HL-60 (cell line): ENCODE measurements at regions not wholly inside any gene's neighbourhood (a gene's known extent, or its start where the extent isn't known, plus 50 kb on each side); places are given as distances from the start of the nearest gene placed in this dataset.

Source experiments
- DNase-seq, 2 experiments: peaks; one replicate each; pipeline ENCODE4 v3.0.0-alpha.2; 2010 to 2020; ENCODE audit warnings: low read depth in 1 of 2, low spot score in 1 of 2
- H3K27ac ChIP-seq: fragments of 250-450 bp; sonication (Bioruptor Pico); replicated peaks from 2 replicates; pipeline ENCODE4 v1.5.1; 2020; ENCODE audit warnings: mild to moderate bottlenecking, moderate library complexity
- H3K27me3 ChIP-seq: fragments of 250-450 bp; sonication (Bioruptor Pico); 2 replicates; pipeline ENCODE4 v1.5.1; 2021; ENCODE audit warnings: mild to moderate bottlenecking, moderate library complexity; ENCODE audit not compliant: insufficient read depth, poor library complexity, severe bottlenecking
- H3K4me3 ChIP-seq: replicated peaks from 2 replicates; pipeline ENCODE4 v1.5.1; 2011; ENCODE audit warnings: mild to moderate bottlenecking, control low read depth, low read length; ENCODE audit not compliant: insufficient read depth
- CTCF ChIP-seq: IDR thresholded peaks from one replicate; pipeline ENCODE4 v1.5.1; 2011; ENCODE audit warnings: low read length, control low read depth, inconsistent platforms; ENCODE audit not compliant: insufficient read depth
- GABPA ChIP-seq: IDR thresholded peaks from 2 replicates; pipeline ENCODE4 v1.6.1; 2012; ENCODE audit warnings: low read depth
- POLR2AphosphoS5 ChIP-seq: IDR thresholded peaks from 2 replicates; pipeline ENCODE4 v1.6.1; 2012; ENCODE audit warnings: low read depth
- REST ChIP-seq: IDR thresholded peaks from 2 replicates; pipeline ENCODE4 v1.6.1; 2012; ENCODE audit warnings: low read depth; ENCODE audit not compliant: insufficient replicate concordance
- SPI1 ChIP-seq: IDR thresholded peaks from 2 replicates; pipeline ENCODE4 v1.6.1; 2012; ENCODE audit warnings: low read depth, mild to moderate bottlenecking, borderline replicate concordance

DNA sequence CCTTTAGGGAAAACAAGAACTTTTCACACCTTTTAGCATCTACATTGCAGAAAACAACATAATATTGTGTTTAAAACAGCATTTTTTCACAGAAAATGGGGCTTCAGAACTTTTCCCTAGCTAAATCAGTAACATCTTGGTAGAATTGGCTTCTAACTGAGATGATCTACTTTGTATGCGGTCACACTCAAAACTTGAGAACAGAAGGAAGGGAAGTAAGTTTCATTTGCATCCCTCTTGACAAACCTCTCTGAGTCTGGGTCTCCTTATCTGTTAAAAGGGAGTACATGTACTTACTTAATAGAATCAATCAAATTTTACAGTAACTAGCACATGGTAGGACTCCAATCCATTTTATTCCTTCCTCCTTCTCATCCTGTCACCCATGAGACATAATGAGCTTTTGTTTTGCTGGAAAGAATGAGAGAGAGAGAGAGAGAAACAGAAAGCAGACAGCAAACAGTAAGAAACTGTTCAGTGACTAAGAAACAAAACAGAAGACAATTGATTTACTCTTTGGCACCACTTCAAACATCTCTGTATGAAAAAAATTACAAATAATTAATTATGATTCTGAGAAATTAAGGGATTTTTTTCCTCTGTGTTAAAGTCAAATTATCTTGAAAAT, 387.3 kb downstream of the SATB2 start:
- no peak for DNase-seq
- Histone ChIP-seq H3K27ac (no peak overlapping the region), H3K27me3 (no peaks in the 10 kb centered on the region), H3K4me3 (no peak overlapping the region)
- TF ChIP-seq SPI1 (no peak), POLR2AphosphoS5 (no peak), CTCF (no peak), REST (no peak), GABPA (no peak)

DNA sequence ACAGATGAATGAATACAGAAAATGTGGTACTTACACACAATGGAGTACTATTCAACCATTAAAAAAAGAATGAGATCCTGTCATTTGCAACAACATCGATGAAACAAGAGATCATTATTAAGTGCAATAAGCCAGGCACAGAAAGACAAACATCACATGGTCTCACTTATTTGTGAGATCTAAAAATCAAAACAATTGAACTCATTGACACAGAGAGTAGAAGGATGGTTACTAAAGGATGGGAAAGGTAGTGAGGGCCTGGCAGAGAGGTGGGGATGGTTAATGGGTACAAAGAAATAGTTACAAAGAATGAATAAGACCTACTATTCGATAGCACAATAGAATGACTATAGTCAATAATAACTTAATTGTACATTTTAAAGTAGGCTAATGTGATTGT, 393.5 kb downstream of the SATB2 start:
- Histone ChIP-seq H3K4me3 (no peak overlapping the region), H3K27me3 (no peaks in the 10 kb centered on the region), H3K27ac (no peak overlapping the region)
- no peak for DNase-seq
- no peak for TF ChIP-seq REST
- no peak for TF ChIP-seq GABPA
- TF ChIP-seq CTCF, result no peak
- TF ChIP-seq SPI1, result no peak
- TF ChIP-seq POLR2AphosphoS5, result no peak

DNA sequence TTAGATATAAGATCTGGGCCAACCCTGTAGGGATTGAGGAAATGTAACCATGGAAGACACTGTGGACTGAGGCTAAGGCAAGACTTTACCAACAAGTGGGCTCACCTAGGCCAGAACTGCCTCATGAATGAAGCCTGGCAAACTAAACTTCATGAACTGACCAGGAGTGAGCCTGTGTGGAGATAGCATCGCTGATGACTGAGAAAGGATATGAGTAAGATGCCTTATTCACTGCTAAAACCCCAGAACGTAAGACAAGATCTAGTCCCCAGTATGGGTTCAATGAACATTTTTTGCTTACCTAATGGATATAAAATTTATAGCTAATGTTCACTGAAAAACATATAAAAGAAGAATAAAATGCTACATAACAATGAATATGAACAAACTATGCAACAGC, 399.8 kb downstream of the SATB2 start:
- H3K27ac ChIP-seq, result no peak overlapping the region
- H3K27me3 ChIP-seq, result no peaks in the 10 kb centered on the region
- no peak overlapping the region for H3K4me3 ChIP-seq
- TF ChIP-seq CTCF, result no peak
- no peak for TF ChIP-seq POLR2AphosphoS5
- TF ChIP-seq SPI1, result no peak
- no peak for TF ChIP-seq GABPA
- no peak for TF ChIP-seq REST
- DNase-seq, result no peak
